Umbilical cord (tissue), 1 donor: ENCODE measurements at regions not wholly inside any gene's neighbourhood (a gene's known extent, or its start where the extent isn't known, plus 50 kb on each side); places are given as distances from the start of the nearest gene placed in this dataset.
A peak's percentile ranks its signal among the peaks of the same experiment; 100 is the strongest.
"Not testable (repeated sequence)": the region's sequence is repeated elsewhere in the genome, so short reads cannot be mapped to it uniquely, and the experiment has no call there.

Experiments
- DNase-seq: peaks from one replicate; pipeline ENCODE4 v3.0.0-alpha.2; 2015; ENCODE audit warnings: low spot score

GRCh38 chr6:4378319-4378996 lies 243.1 kb upstream of the ECI2 start:
- DNase-seq, result no peak

GRCh38 chr6:4377603-4378002 lies 242.2 kb upstream of the ECI2 start:
- DNase-seq, result no peak

DNA sequence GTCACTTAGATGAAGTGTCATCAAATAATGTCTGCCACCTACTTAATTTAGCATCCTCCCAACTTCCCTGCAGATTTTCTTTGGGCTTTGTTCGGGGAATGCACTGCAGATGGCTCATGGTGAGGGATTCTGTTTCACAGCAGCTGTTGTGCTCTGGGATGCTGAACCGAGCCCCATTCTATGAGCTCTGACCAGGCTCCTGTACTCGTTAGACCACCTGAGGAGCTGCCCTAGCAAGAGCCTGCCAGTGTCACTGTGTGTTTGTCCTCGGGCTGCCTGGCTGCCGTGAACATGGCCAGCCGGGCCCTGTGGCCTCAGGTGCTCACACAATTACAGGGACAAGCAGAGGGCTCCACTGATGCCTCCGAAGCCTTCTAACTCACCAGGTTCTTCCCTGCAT lies 238.8 kb upstream of the ECI2 start:
- no peak for DNase-seq

DNA sequence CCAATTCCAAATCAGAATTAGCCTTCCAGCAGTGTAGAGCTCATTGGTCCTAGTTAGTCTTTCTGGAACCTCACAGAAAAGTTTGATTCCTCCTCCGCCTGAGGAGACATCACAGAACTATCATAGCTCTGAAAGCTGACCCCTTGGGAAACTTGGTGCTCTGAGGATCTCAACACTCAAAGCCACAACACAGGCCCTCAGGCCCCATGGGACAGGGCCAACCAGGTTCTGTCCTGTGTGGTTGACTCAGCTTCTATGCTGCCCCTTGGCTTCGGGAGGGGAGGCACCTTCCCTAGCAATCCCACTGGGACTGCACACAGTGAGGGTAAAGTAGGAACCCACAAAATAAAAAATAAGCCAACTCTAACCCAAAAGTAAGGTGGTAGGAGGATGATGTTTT lies 237.5 kb upstream of the ECI2 start:
- DNase-seq, result no peak

DNA sequence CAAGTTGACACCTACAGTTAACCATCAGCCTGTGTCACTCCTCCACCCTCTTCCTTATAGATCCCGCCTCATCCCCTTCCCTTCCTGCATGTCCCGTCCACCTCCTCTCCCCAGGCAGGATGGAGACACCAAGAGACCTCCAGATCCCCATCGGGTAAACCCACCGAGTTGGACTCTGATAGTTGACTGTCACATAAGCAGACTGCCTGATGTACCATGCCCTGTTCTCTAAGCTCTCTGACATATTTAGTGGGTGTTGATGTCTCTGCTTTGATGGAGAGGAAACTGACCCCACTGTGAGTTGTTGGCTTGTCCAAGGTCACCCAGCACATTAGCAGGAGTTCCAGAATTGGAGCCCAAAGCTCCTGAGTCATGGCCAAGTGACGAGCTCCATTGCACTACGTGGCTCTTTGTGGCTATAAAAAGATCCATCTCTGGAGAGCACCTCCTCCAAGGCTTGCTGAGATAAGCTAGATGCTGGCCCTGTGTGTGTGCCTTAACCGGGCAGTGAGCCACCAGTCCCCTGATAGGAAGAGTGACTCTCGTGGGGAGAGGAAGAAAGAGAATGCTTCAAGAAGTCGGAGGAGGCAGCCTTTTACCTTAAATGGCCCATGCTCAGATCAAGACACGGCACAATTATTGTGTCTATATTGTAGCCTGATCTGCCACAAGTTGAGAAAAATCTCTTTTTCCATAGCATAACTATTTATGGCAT lies 236.0 kb upstream of the ECI2 start:
- DNase-seq, result peak; percentile 35

DNA sequence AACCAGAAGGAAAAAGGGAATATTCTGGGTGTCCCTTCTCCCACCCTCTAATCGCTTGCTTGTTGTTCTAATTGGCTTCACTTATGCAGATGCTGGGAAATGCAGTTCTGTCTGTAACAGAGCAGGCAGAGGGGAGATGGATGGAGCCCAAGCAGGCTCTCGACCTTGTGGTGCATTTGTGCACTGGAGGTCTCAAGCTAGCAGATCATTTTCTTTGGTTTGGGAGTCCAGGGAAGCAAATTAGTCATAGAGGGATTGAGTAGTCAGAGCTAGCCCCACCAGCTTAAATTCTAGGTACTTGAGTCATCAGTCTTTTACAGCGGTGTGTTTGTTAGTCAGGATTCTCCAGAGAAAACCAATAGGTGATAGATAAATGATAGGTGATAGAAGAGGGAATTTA lies 234.7 kb upstream of the ECI2 start:
- peak; percentile 44 for DNase-seq

DNA sequence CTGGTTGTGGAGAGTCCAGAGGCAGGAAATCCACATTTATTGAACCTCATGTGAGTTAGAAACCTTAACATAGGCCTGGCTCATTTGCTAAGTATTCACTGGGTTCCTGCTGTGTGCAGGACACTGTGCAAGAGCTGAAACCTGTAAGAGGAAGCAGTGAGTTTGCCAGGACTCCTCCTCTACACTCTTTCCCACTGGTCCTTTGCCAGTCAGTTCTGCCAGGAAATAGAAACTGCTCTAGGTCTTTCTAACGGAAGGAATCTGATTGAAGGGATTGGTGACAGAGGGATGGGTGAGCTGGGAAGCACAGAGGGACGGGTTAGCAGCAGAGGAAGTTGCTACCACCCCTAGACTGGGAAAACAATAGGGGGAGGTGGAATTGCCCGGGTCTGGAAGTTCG lies 234.2 kb upstream of the ECI2 start:
- DNase-seq, result no peak

DNA sequence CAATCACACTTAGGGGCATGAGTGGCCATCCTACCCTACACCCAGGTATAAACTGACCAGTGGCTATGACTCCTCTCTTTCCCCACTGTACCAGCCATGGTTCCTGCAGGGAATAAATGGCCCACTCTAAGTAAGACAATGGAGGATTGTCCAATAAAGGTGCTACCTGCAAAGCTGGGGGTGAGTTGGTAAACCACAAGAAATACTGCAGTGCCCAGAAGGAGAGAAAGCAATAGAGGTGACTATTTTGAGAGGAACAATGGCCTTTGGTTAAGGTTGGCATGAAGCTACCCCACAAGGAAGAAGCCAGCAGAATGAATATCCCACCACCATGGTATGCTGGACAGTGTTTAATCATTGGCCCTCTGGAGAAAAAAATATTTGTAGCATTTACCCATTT lies 233.3 kb upstream of the ECI2 start:
- DNase-seq, result no peak

DNA sequence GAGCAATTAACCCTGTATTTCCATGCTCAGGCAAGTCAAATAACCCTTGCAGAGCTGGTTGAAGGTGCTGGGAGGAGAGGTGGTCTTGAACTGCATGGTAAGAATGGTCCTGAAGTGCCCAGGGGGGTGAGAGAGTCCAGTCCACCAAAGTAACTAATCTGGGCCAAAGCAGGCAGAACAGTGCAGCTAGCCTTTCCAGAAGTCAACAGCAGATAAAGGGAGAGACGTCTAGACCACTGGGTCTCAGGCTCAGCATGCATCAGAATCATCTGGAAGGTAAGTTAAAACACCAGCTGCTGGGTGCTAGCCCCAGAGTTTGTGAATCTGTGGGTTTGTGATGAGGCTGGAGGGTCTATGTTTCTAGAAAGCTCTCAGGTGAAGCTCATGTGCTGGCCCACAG lies 232.3 kb upstream of the ECI2 start:
- no peak for DNase-seq

- no peak for DNase-seq
Observed at GRCh38 chr6:4366635-4367395, 231.4 kb upstream of the ECI2 start.

DNA sequence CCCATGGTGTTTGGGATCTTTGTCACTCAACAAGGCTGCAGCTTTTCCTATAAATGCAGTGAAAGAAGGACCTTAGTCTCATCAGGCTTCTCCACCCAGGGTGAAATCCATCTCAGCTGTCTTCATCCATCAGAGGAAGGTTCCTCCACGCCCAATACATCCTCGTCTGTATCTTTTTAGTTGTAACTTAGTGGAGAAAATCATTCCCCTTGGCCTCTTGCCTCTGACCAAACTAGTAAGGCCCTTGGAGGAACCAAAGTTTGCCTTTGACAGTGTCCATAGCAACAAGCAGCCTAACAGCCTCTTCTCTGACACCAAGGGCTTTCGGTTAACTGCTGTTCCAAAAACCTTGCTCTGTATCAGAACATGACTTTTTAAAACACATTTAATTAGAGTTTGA lies 230.3 kb upstream of the ECI2 start:
- DNase-seq, result no peak

GRCh38 chr6:4364711-4365110 lies 229.3 kb upstream of the ECI2 start:
- no peak for DNase-seq

DNA sequence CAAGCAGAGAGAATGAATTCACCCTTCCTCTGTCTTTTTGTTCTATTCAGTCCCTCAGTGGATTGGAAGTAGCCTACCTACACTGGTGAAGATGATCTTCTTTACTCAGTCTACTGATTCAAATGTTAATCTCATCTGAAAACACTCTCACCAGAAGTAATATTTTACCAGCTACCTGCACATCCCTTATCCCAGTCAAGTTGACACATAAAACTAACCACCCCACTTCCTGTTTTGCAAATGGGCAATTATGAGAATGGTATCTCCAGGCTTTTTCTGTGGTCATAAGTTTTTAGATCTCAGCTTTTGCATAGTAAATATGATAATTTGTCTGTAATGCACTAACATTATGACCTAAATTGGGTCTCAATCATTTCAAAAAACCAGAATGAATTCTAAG lies 228.8 kb upstream of the ECI2 start:
- DNase-seq, result no peak

DNA sequence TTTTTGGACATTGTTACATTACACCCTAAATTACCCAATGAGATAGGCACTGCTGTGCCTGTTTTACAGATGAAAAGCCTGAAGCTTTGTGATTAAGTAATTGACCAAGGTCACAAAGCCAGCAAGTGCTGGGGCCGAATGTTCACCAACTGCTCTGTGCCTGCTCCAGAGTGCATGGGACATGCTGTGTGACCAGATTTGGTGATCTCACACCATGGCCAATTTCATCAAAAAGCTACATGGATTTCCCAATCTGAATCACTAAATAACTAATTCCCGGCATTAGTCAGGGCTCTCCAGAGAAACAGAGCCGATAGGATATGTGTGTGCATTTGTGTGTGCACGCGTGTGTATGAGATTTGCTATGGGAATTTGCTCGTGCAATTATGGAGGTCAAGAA lies 228.3 kb upstream of the ECI2 start:
- no peak for DNase-seq

GRCh38 chr6:4362326-4362725 lies 227.0 kb upstream of the ECI2 start:
- no peak for DNase-seq

DNA sequence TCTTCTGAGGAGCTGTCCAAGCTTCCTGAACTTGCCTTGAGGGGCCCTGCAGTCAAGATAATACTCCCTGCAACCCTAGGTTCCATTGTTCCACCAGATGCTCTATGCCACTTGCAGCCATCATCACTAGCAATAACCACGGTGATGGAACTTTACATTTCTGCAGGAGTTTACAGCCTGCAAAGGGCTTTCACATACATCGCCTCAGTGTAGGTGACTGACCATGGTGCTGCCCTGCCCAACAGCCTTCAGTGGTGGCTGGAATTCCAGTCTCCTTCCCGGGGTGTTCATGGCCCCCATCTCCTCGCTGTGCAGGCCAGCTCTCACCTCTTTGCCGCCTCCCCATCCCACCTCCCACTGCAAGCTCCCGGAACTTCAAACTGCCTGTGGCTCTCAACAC lies 225.5 kb upstream of the ECI2 start:
- DNase-seq, result no peak

DNA sequence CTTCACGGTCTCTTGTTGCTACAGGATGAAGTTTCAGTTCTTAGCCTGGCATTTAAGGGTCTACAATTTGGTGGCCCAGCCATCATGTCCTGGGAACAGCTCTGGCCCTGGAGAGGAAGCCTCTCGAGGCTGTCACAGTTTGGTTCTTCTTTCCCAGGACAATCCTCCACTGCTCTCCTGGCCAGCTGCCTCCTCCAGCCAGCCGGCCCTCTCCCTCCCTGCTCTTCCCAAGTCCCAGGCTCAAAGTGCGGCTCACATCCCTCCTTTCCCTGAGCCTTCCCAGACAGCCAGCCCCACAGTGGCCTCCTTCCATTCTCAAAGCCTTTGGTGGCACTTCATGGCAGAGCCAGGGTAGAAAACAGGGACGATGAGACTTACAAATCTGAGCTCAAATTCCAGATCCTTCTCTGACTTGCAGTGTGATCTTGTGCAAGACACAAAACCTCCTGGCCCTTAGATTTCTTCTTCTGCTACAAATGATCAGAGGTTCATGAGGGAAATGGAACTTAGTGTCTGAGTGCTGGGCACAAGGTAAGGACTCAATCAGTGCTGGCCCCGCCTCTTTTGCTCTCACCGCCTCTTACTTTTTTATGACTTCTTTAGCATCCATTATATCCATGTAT lies 223.8 kb upstream of the ECI2 start:
- no peak for DNase-seq

GRCh38 chr6:4358414-4359107 lies 223.2 kb upstream of the ECI2 start:
- DNase-seq, result peak; percentile 90

- DNase-seq, result not testable (repeated sequence)
Observed at GRCh38 chr6:4357660-4358152, 222.3 kb upstream of the ECI2 start.

DNA sequence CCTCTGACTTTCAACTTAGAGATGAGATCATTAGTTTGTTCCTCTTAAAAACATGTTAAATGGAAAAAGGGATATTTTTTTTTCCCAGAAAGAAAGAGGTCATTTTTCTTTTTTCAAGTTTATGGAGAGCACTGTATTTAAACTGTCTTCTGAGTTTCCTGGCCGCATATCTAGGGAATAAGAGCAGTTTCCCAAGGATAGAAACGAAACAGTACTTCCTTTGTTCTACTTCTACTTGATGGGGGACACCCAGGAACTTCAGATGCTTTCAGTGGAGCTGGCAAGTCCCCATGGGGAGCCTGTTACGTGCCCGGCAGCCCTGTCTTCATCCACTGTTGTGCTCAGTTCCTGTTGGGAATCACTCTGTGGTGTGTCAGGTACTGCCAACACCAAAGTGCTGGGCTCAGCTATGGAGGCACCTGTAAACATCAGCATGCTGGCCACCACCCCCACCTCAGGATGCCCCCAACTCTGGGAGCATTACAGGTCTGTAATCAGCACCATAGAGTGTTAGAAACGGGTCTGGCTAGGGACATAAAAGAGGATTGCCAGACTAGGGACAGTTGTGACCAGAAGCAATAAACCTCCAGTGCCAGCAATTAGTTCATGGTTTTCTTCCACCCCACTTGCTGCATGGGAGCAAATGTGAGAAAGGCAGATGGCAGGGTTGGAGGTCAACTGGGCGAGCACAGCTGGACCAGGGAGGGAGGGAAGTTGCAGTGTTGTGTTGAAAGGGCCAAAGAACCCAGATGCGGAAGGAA lies 221.7 kb upstream of the ECI2 start:
- no peak for DNase-seq

DNA sequence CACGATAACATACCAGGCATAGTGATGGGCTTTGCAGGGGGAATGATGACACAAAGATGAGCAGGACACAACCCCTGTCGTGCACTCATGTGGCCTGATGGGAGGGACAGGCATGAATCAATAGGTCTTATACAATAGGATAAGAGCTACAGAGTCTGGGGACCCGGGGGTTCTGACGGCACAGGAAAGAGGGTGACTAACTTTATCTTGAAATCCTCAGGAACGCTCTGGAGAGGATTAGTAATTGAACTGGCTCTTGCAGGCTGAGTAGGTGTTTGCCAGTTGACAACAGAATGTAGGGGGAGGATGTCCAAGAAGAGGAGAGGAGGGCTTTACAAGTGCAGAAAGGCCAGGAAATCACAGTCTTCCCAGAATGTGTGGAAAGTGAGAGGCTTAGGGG lies 219.9 kb upstream of the ECI2 start:
- no peak for DNase-seq
